ENCODE measurements at regions not wholly inside any gene's neighbourhood (a gene's known extent, or its start where the extent isn't known, plus 50 kb on each side); places are given as distances from the start of the nearest gene placed in this dataset.
"Not testable (repeated sequence)": the region's sequence is repeated elsewhere in the genome, so short reads cannot be mapped to it uniquely, and the experiment has no call there.

DNA sequence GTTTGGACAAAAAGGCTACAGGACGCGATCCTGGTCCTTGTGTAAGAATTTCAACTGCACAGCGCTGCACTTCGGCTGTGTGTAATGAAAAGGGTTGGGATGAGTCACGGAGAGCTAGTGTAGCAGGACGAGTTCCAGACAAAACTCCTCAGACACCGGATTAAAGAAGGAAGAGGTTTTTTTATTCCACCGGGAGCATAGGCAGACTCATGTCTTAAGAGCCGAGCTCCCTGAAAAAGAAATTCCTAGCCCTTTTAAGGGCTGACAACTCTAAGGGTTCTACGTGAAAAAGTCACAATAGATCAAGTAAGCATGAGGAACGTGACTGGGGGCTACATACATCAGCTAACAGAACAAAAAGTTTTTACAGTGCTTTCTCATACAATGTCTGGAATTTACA, 54.8 kb upstream of the FAM90A1 start:
- H3K4me3 ChIP-seq (ENCODE audit: control insufficient read depth, low read depth, low read length); DNase-seq (ENCODE audit: low read depth): not testable (repeated sequence)

GRCh38 chr12:8285681-8286080, 58.3 kb upstream of the FAM90A1 start:
- not testable (repeated sequence) for DNase-seq (ENCODE audit: low read depth); H3K4me3 ChIP-seq (ENCODE audit: control insufficient read depth, low read depth, low read length)

- DNase-seq (ENCODE audit: low read depth); H3K4me3 ChIP-seq (ENCODE audit: control insufficient read depth, low read depth, low read length): not testable (repeated sequence)
These were observed 64.3 kb upstream of the FAM90A1 start for GRCh38 chr12:8291764-8292163.

- H3K4me3 ChIP-seq (ENCODE audit: control insufficient read depth, low read depth, low read length); DNase-seq (ENCODE audit: low read depth): not testable (repeated sequence)
These were observed 67.2 kb upstream of the FAM90A1 start for GRCh38 chr12:8294662-8295061.

DNA sequence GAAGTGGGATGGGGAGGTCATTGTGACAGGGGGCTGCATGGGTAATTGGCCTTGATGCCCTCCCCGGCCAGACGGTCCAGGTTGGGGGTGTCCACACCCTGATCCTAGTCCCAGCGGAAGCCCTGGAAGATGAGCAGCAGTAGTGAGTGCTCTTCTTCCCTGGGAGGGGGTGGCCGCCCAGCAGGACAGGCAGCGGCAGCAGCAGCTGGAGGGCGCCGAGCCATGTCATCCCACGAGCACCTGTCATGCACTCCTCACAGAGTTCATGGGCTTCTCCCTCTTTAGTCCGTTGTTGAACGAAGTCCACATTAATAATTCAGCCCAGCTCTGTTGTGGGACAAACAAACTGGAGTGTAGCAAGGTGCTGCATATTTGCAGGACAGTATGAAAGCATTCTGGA, 81.2 kb upstream of the FAM90A1 start:
- not testable (repeated sequence) for H3K4me3 ChIP-seq (ENCODE audit: control insufficient read depth, low read depth, low read length); DNase-seq (ENCODE audit: low read depth)

GRCh38 chr12:8315997-8316396, 88.6 kb upstream of the FAM90A1 start:
- not testable (repeated sequence) for DNase-seq (ENCODE audit: low read depth); H3K4me3 ChIP-seq (ENCODE audit: control insufficient read depth, low read depth, low read length)

GRCh38 chr12:8317675-8318074, 90.3 kb upstream of the FAM90A1 start:
- not testable (repeated sequence) for H3K4me3 ChIP-seq (ENCODE audit: control insufficient read depth, low read depth, low read length); DNase-seq (ENCODE audit: low read depth)

- DNase-seq (ENCODE audit: low read depth); H3K4me3 ChIP-seq (ENCODE audit: control insufficient read depth, low read depth, low read length): not testable (repeated sequence)
These were observed 92.9 kb upstream of the FAM90A1 start for GRCh38 chr12:8320251-8320730.

GRCh38 chr12:8320791-8321370, 93.5 kb upstream of the FAM90A1 start:
- not testable (repeated sequence) for H3K4me3 ChIP-seq (ENCODE audit: control insufficient read depth, low read depth, low read length); DNase-seq (ENCODE audit: low read depth)

GRCh38 chr12:8325145-8325839, 97.9 kb upstream of the FAM90A1 start:
- DNase-seq (ENCODE audit: low read depth); H3K4me3 ChIP-seq (ENCODE audit: control insufficient read depth, low read depth, low read length): not testable (repeated sequence)

- not testable (repeated sequence) for H3K4me3 ChIP-seq (ENCODE audit: control insufficient read depth, low read depth, low read length); DNase-seq (ENCODE audit: low read depth)
These were observed 101.4 kb upstream of the FAM90A1 start for GRCh38 chr12:8328835-8329234.

- not testable (repeated sequence) for H3K4me3 ChIP-seq (ENCODE audit: control insufficient read depth, low read depth, low read length)
These were observed 105.0 kb upstream of the FAM90A1 start for GRCh38 chr12:8332373-8332772.

DNA sequence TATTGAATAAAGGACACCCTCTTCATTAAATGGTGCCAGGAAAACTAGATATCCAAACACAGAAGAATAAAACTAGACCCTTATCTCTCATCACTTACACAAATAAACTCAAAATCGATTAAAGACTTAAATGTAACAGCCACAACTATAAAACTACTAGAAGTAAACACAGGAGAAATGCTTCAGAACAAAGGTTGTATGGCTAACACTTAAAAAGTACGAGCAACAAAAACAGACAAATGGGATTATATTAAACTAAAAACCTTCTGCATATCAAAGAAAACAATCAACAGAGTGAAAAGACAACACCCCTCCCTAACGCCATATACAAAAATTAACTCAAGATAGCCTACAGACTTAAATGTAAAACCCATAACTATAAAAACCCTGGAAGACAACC, 104.7 kb upstream of the CLEC6A start:
- not testable (repeated sequence) for DNase-seq (ENCODE audit: low read depth); H3K4me3 ChIP-seq (ENCODE audit: control insufficient read depth, low read depth, low read length)

More at GRCh38 chr12:8332373-8332772, 105.0 kb upstream of the FAM90A1 start:
- DNase-seq (ENCODE audit: low read depth) = not testable (repeated sequence)

- H3K4me3 ChIP-seq (ENCODE audit: control insufficient read depth, low read depth, low read length); DNase-seq (ENCODE audit: low read depth): not testable (repeated sequence)
These were observed 101.0 kb upstream of the CLEC6A start for GRCh38 chr12:8354741-8355140.

GRCh38 chr12:8355531-8355930, 100.2 kb upstream of the CLEC6A start:
- H3K4me3 ChIP-seq (ENCODE audit: control insufficient read depth, low read depth, low read length); DNase-seq (ENCODE audit: low read depth): not testable (repeated sequence)
